GM23338 (cell line): ENCODE measurements at regions not wholly inside any gene's neighbourhood (a gene's known extent, or its start where the extent isn't known, plus 50 kb on each side); places are given as distances from the start of the nearest gene placed in this dataset.

Experiments
- ATAC-seq: fragments of 200-7000 bp; cut with Tn5 transposase; 3 replicates; pipeline ENCODE4 v1.9.1; 2020
- DNase-seq: peaks from one replicate; pipeline ENCODE4 v3.0.0-alpha.2; 2015; ENCODE audit warnings: low spot score
- H2AFZ ChIP-seq: fragments of 200-600 bp; sonication (generic); 2 replicates; pipeline ENCODE4 v1.8.0; 2016; ENCODE audit warnings: antibody characterized with exemption, mild to moderate bottlenecking, moderate library complexity
- H3F3A ChIP-seq: fragments of 200-600 bp; sonication (generic); replicated peaks from 2 replicates; pipeline ENCODE4 v1.8.0; 2017; ENCODE audit warnings: antibody characterized with exemption, mixed run types, low read depth
- H3K27ac ChIP-seq: fragments of 200-600 bp; sonication (generic); 2 replicates; pipeline ENCODE4 v1.6.1; 2016; ENCODE audit warnings: low read depth
- H3K27me3 ChIP-seq: fragments of 200-600 bp; sonication (generic); 2 replicates; pipeline ENCODE4 v1.8.0; 2016; ENCODE audit warnings: mild to moderate bottlenecking, mixed run types, moderate library complexity; ENCODE audit not compliant: insufficient read depth
- H3K36me3 ChIP-seq: fragments of 200-600 bp; sonication (generic); 2 replicates; pipeline ENCODE4 v1.8.0; 2016; ENCODE audit warnings: mild to moderate bottlenecking; ENCODE audit not compliant: insufficient read depth
- H3K4me1 ChIP-seq: fragments of 200-600 bp; sonication (generic); 2 replicates; pipeline ENCODE4 v1.8.0; 2016; ENCODE audit warnings: mild to moderate bottlenecking, moderate library complexity; ENCODE audit not compliant: insufficient read depth
- H3K4me2 ChIP-seq: fragments of 200-600 bp; sonication (generic); 2 replicates; pipeline ENCODE4 v1.7.1; 2017; ENCODE audit warnings: mixed run types
- H3K4me3 ChIP-seq: fragments of 200-600 bp; sonication (generic); 2 replicates; pipeline ENCODE4 v1.6.1; 2016; ENCODE audit warnings: mixed run types
- H3K79me2 ChIP-seq: fragments of 200-600 bp; sonication (generic); replicated peaks from 2 replicates; pipeline ENCODE4 v1.8.0; 2017; ENCODE audit warnings: mild to moderate bottlenecking; ENCODE audit not compliant: insufficient read depth
- H3K9me2 ChIP-seq: fragments of 200-600 bp; sonication (generic); 2 replicates; pipeline ENCODE4 v1.8.0; 2017; ENCODE audit not compliant: insufficient read depth
- H4K20me1 ChIP-seq: fragments of 200-600 bp; sonication (generic); replicated peaks from 2 replicates; pipeline ENCODE4 v1.8.0; 2017; ENCODE audit warnings: mild to moderate bottlenecking; ENCODE audit not compliant: insufficient read depth
- H3K27ac Mint-ChIP-seq: 2 replicates; pipeline ENCODE4 v1.8.0; 2020; ENCODE audit warnings: inconsistent platforms, mild to moderate bottlenecking, moderate library complexity, mixed read lengths
- H3K27me3 Mint-ChIP-seq: 3 replicates; pipeline ENCODE4 v1.8.0; 2022; ENCODE audit warnings: low read depth, mild to moderate bottlenecking, moderate library complexity, mixed read lengths, inconsistent platforms; ENCODE audit not compliant: insufficient read depth, poor library complexity
- H3K36me3 Mint-ChIP-seq: 3 replicates; pipeline ENCODE4 v1.8.0; 2021; ENCODE audit warnings: low read depth, mild to moderate bottlenecking, inconsistent platforms, moderate library complexity, mixed read lengths
- H3K4me1 Mint-ChIP-seq: 3 replicates; pipeline ENCODE4 v1.8.0; 2020; ENCODE audit warnings: mild to moderate bottlenecking, inconsistent platforms, mixed read lengths
- H3K4me3 Mint-ChIP-seq: 3 replicates; pipeline ENCODE4 v1.8.0; 2021; ENCODE audit warnings: moderate library complexity, mild to moderate bottlenecking, inconsistent platforms, mixed read lengths
- H3K9me3 Mint-ChIP-seq: 3 replicates; pipeline ENCODE4 v1.8.0; 2020; ENCODE audit warnings: moderate library complexity, mild to moderate bottlenecking, inconsistent platforms, mixed read lengths
- CTCF ChIP-seq, 2 experiments: fragments of 200-600 bp in 1 of 2; sonication (generic) in 1 of 2; conservative IDR thresholded peaks; 2 replicates each; pipeline versions ENCODE4 v1.5.1 to v1.6.1; 2016 to 2017; ENCODE audit warnings: antibody characterized with exemption in 2 of 2, low read depth in 2 of 2, mild to moderate bottlenecking in 2 of 2, moderate library complexity in 1 of 2
- EZH2phosphoT487 ChIP-seq: fragments of 200-600 bp; sonication (generic); IDR thresholded peaks from one replicate; pipeline ENCODE4 v1.8.1; 2018; ENCODE audit warnings: antibody characterized with exemption; ENCODE audit not compliant: unreplicated experiment
- NANOG ChIP-seq: IDR thresholded peaks from 2 replicates; pipeline ENCODE4 v1.6.1; 2016; ENCODE audit warnings: antibody characterized with exemption, borderline replicate concordance
- POLR2AphosphoS5 ChIP-seq: IDR thresholded peaks from 2 replicates; pipeline ENCODE4 v1.6.1; 2016; ENCODE audit warnings: antibody characterized with exemption, low read depth
- ZNF462 ChIP-seq: fragments of 250-450 bp; sonication (Bioruptor Pico); IDR thresholded peaks from 2 replicates; pipeline ENCODE4 v1.5.0; 2020; ENCODE audit warnings: mild to moderate bottlenecking, moderate library complexity

- TF ChIP-seq CTCF (conservative IDR thresholded peaks at IDR 0.05; ENCODE audit: low read depth in 2 of 2) (no peak), ZNF462 (CRISPR knock-in tag) (no peak), EZH2phosphoT487 (no peak), POLR2AphosphoS5 (no peak), NANOG (no peak)
- no peaks in the 10 kb centered on the region for H3K9me2 ChIP-seq
Measured at GRCh38 chr2:240297256-240298116, 138.0 kb upstream of the GPC1 start.

More at GRCh38 chr2:240297256-240298116, 138.0 kb upstream of the GPC1 start:
- no peaks in the 10 kb centered on the region for H3K27me3 ChIP-seq
- Mint-ChIP-seq H3K36me3 (no peaks in the 10 kb centered on the region), H3K9me3 (no peaks in the 10 kb centered on the region), H3K4me3 (no peak overlapping the region), H3K4me1 (peaks cover 9% of the 10 kb centered on the region), H3K27me3 (peaks cover 7% of the 10 kb centered on the region), H3K27ac (no peak overlapping the region)
- ATAC-seq (no peak), DNase-seq (no peak)
- H3K27ac ChIP-seq = no peak overlapping the region
- H2AFZ ChIP-seq = no peak overlapping the region
- no peaks in the 10 kb centered on the region for H3K79me2 ChIP-seq
- no peaks in the 10 kb centered on the region for H3F3A ChIP-seq
- no peaks in the 10 kb centered on the region for H4K20me1 ChIP-seq
- no peak overlapping the region for H3K4me2 ChIP-seq
- H3K4me1 ChIP-seq = no peaks in the 10 kb centered on the region
- H3K36me3 ChIP-seq = no peaks in the 10 kb centered on the region
- H3K4me3 ChIP-seq = no peak overlapping the region
